ENCODE measurements at regions not wholly inside any gene's neighbourhood (a gene's known extent, or its start where the extent isn't known, plus 50 kb on each side); places are given as distances from the start of the nearest gene placed in this dataset.

- DNase-seq: no peak
Observed at GRCh38 chr15:46646490-46646889, 1011.7 kb downstream of the SQOR start.

DNA sequence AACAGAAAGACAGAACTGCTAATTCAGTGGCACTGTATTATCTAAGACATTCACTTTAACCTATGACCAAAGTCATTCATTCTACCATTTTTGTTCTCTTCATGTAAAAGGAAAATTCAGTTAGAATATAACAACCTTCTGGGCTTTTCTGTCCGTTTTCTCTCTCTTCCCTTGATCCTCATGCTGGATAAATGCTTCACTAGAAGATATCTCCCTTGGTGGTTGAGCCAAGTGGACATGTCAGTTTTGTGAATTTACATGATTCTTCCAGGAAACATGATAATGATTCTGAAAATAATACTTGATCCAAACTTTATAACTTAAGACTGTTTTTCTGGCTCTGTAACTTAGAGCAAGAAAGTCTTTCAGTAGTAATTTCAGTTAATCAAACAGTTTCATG lies 1012.2 kb downstream of the SQOR start:
- DNase-seq: no peak

DNA sequence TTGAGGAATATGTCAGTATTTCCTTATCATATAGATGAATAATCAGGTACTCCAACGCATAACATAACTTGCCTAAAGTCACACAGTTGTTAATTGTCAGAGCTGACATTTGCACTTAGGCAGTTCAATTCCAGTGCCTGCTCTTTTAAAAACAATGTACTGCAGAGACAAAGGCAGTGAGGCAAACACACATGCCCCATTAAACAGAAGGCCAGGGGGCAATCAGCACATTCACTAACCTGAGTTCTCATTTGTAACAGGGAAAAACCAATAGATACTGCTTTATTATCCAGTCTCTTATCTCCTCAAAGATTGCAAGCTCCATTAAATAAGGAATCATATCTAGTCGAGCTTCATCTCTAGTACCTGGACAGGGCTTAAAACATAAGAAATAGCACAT lies 1017.4 kb downstream of the SQOR start:
- no peak for DNase-seq

DNA sequence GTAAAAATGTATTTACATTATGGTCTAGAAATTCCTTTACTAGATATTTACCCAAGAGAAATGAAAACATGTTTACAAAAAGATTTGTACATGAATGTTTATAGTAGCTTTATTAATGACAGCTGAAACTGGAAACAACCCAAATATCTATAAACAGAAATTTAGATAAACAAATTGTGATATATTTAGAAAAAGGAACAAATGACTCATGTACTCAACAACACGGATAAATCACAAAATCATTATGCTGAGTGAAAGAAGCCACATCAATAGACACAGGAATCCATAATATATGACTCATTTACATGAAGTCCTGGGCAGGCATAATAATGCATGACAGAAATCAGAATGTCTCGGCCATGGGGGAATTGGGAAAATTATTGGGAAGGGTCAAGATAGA lies 1020.2 kb downstream of the SQOR start:
- no peak for DNase-seq

GRCh38 chr15:46660096-46660842 lies 1025.4 kb downstream of the SQOR start:
- no peak for DNase-seq

- no peak for DNase-seq
Observed at GRCh38 chr15:46670258-46670657, 1035.4 kb downstream of the SQOR start.

GRCh38 chr15:46671336-46671735 lies 1036.5 kb downstream of the SQOR start:
- peak in 1 of 3 donors; percentile 13 for DNase-seq

DNA sequence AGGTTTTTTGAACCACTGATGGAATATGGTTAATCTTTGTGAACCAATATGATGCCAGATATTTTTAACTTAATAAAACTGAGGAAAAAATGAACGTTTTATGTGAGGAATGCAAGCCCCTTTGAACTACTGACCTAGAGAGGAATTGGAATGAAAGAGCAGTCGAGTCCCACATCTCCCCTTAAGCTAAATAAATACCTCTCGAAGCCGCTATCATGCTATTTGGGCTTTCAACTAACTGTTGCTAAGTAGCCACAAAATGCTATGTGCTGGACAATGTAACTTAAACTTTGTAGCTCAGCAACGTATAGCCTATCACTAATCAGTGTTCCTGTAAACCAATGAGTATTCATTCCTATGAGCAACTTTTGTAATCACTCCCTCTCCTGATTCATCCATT lies 1037.2 kb downstream of the SQOR start:
- no peak for DNase-seq

DNA sequence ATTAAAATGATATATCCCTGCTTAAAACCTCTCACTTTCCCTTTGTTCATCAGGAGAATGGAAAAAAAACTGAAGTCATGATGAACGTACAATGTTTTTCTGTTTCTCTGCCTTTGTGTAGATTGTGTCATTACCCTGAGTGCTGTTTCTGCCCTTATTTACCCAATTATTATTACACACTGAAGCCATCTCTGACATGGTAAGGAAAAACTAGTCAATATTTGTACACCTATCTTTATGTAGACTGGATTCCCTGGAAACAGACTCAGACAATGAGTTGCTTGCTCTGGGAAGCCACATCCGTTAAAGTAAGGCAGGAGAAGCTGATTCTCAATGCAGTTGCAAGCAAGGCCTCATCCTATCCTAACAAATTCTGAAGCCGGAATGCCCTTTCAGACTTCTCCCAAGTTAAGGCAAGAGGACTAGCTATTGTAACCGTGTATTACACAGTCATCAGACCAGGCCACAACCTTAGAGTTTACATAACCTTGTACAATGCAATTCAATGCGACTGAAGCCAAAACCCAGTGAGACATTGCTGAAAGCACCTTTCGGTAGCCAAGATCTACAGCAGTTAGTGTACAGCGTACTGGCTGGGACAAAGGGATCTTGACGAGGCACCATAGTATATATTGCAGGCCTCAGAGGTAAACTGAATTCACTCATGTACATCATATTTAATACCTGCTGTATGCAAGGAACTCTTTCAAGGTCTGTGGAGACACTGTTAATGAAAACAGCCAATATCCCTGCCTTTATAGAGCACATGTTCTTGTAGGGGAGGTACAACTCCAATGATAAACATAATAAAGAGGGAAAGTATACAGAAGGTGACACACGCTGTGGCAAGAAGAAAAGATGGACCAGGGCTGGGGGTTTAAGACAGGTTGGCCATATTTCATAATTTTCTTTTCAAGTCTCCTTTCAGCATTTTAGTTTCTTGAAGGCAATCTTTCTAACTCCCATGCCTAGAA lies 1040.8 kb upstream of the SEMA6D start:
- DNase-seq: no peak

DNA sequence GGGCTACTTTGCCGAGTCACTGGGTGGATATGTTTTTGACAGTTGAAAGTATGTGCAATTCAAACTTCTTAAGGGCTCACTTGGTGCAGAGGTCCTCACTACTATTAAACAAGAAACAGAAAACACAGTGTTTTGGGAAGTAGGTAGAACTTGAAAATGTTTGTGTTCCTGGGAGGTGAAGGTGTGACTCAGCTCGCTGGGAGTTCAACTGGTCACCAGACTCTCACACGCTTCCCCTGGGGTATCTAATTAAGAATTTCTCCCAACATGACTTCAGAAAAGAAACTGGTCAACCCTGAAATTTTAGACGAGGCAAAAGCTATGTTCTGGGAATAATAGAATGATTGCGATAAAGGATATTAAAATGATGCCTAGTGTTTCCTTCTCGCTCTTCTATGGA lies 1039.8 kb upstream of the SEMA6D start:
- no peak for DNase-seq

- no peak for DNase-seq
Observed at GRCh38 chr15:46681901-46682300, 1035.4 kb upstream of the SEMA6D start.

- no peak for DNase-seq
Observed at GRCh38 chr15:46682969-46683791, 1034.1 kb upstream of the SEMA6D start.

DNA sequence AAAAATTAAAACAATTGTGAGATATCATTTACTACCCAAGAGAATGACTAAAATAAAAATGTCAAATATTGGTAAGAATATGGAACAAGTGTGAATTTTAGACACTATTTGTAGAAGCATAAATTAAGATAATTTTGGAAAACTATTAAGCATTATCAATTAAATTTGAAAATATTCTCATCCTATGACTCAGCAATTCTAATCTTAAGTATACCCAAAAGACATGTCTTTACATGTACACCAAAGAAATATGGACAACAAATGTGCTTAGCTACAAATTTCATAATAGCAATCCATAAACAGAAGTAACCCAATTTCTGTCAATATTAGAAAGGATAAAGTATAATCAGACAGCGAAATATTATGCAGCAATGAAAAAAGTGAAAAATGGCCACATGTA lies 1032.2 kb upstream of the SEMA6D start:
- no peak for DNase-seq

- DNase-seq: no peak
Observed at GRCh38 chr15:46685681-46686080, 1031.6 kb upstream of the SEMA6D start.

- no peak for DNase-seq
Observed at GRCh38 chr15:46696281-46696680, 1021.0 kb upstream of the SEMA6D start.

GRCh38 chr15:46701346-46701745 lies 1016.0 kb upstream of the SEMA6D start:
- DNase-seq: no peak

GRCh38 chr15:46701896-46702295 lies 1015.4 kb upstream of the SEMA6D start:
- no peak for DNase-seq

DNA sequence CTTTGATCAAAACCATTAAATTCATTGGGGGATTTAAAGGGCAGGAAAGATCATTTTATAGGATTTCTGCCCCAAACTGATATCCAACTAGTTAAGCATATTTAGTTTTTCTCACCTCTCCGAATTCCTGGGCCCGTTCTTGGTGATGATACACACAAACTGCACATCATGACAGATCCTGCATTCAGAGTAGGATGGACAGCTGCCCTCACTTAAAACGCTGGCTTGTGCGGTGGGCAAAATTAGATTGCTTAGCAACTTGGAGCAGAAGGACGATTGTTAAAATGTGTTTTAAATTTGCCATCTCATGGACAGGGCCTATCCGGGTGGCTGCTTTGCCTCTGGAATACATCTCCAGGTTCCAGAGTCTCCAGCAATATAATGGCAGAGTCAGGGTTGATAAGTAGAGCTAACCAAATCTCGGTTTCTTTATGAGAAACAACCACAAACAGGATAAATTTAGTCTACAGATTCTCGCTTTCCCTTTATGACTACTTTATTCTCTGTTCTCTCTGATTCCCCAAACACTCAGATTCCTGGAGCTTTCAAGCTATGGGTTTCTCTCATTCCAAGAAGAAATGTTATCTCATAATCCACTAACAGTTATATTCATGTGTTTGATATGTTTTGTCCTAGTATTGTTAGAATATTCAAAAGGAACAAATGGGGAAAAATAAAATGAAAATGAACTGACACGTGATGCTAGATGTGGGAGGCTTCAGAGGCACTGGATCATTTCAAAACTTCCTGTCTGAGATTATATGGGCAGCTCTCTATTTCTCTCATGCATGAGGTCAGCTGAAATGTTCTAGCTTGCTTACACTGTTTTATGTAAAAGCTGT lies 1014.1 kb upstream of the SEMA6D start:
- DNase-seq: no peak

DNA sequence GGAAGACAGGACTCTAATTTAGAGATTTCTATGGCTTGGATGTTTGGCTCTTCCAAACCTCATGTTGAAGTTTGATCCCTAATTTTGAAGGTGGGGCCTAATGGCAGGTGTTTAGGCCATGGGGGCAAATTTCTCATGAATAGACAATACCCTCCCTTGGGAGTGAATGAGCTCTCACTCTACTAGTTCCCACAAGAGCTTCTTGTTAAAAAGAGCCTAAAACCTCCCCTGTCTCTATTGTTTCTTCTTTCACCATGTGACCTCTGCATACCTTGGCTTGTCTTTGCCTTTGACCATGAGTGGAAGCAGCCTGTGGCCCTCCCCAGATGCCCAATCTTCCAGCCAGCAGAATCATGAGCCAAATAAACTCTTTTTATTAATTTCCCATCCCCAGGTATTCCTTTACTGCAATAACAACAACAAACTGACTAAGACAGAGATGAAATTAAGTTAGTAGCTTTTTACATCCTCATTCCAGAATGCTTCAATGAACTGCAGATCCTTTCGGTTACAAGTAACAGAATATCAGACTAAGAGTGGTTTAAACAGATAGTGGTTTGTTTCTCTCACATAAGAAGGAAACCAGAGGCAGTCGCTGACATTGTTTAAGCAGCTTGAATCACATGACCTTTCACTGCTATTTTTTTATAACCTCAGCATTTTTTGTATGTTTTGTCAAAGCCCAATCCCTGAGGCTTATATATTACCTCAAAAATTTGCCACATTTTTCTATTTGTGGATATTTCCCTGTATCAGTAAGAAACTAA lies 1013.3 kb upstream of the SEMA6D start:
- DNase-seq: no peak

GRCh38 chr15:46707452-46707851 lies 1009.9 kb upstream of the SEMA6D start:
- no peak for DNase-seq
